ENCODE measurements at regions not wholly inside any gene's neighbourhood (a gene's known extent, or its start where the extent isn't known, plus 50 kb on each side); places are given as distances from the start of the nearest gene placed in this dataset.

DNA sequence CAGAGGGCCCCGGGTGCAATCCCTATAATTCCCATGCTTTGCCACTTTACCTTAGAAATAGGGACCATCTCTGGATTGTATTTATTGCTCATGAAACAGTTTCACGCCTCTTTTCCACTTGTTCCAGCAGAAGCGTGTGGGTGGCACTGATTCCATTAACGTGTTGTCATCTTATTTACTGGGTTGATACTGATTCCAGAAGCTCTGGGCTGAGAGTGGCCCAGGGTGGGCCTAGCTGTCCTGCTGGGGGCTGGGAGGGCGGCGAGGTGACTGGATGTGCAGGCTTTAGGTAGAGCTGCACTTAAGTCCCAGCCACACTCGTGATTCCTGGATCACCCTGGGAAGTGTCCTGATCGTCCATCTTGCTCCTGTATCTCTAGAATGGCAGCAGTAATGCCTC, 155.0 kb downstream of the TEX29 start:
- H3K36me3 ChIP-seq (ENCODE audit: low read depth), result no peaks in the 10 kb centered on the region
- TF ChIP-seq, protein P1, sequence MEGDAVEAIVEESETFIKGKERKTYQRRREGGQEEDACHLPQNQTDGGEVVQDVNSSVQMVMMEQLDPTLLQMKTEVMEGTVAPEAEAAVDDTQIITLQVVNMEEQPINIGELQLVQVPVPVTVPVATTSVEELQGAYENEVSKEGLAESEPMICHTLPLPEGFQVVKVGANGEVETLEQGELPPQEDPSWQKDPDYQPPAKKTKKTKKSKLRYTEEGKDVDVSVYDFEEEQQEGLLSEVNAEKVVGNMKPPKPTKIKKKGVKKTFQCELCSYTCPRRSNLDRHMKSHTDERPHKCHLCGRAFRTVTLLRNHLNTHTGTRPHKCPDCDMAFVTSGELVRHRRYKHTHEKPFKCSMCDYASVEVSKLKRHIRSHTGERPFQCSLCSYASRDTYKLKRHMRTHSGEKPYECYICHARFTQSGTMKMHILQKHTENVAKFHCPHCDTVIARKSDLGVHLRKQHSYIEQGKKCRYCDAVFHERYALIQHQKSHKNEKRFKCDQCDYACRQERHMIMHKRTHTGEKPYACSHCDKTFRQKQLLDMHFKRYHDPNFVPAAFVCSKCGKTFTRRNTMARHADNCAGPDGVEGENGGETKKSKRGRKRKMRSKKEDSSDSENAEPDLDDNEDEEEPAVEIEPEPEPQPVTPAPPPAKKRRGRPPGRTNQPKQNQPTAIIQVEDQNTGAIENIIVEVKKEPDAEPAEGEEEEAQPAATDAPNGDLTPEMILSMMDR (IDR thresholded peaks at IDR 0.05), result no peak
- no peaks in the 10 kb centered on the region for H3K9me3 ChIP-seq
- H3K4me3 ChIP-seq, result no peak overlapping the region
- intact Hi-C loops (cut with DNase I, micrococcal nuclease), result loop anchor here (10.0 kb wide), 2 partner anchors 969 to 1129 kb away; no protein-coding TSS in a partner anchor
- DNase-seq (no peak), ATAC-seq (no peak)
- H3K4me1 ChIP-seq (ENCODE audit: low read depth), result no peaks in the 10 kb centered on the region

DNA sequence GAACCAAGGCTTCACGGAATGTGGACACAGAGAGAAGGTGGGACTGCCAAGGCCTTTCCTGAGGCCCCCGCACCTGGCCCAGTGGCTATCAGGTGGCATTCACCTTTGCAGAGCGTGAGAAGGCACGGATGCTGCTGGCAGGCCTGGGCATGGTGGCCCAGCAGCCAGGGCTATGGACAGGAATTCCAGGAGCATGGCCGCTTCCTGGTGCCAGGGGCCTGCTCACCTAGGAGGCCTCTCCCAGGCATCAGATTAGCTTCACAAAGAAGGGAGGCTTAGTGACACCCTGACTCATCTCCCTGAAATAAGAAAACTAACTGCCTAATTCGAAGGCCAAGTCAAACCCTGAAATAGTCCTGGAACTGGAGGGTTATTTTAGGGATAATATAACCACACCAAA, 155.8 kb downstream of the TEX29 start:
- ATAC-seq (no peak), DNase-seq (no peak)
- Histone ChIP-seq H3K36me3 (ENCODE audit: low read depth) (no peaks in the 10 kb centered on the region), H3K9me3 (no peaks in the 10 kb centered on the region), H3K4me3 (no peak overlapping the region), H3K4me1 (ENCODE audit: low read depth) (no peaks in the 10 kb centered on the region)
- TF ChIP-seq, protein P1 (IDR thresholded peaks at IDR 0.05), result no peak
- intact Hi-C loops (cut with DNase I, micrococcal nuclease), result loop anchor here (10.0 kb wide), 2 partner anchors 969 to 1129 kb away; no protein-coding TSS in a partner anchor

DNA sequence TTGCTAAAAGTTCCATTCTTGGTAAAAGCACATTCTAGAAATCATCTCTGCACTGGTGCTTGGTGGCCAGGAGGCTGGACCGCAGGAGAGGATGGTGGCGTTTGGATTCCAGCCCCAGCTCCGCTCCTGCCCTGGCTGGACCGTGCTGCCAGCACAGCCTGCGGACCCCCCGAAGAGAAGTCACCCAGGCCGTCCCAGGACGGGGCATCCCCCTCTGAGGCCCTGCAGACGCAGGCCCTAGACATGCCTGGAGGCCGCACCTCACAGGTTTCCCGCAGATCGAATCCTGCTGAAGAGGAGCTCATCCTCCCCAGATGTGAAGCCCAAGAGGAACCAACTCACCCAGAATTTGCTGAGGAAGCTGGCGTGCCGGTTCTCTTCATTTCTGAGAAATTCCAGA, 159.0 kb downstream of the TEX29 start:
- intact Hi-C loops (cut with DNase I, micrococcal nuclease), result loop anchor here (10.0 kb wide), 2 partner anchors 965 to 1125 kb away; no protein-coding TSS in a partner anchor
- ATAC-seq (no peak), DNase-seq (no peak)
- Histone ChIP-seq H3K4me1 (ENCODE audit: low read depth) (no peaks in the 10 kb centered on the region), H3K36me3 (ENCODE audit: low read depth) (no peaks in the 10 kb centered on the region), H3K9me3 (no peaks in the 10 kb centered on the region), H3K4me3 (no peak overlapping the region)
- TF ChIP-seq, protein P1 (IDR thresholded peaks at IDR 0.05), result no peak

DNA sequence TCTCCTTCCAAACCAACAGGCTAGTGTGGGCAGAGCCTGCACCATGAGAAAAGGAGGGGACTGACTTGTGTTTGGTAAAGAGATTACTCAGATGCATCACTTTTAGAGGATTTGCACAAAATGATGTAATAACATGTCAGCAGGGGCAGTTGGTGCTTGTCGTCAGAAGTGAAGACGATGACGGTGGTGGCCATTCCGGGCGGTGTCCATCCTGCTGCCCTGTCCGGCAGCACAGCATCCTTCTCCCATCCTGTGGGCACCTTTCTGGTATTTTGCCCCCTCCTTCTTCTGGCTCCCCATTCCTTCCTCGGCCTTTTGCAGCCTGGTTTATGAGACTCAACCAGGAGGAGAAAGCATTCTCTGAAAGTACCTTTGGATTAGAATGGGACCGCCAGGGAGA, 160.1 kb downstream of the TEX29 start:
- no peaks in the 10 kb centered on the region for H3K9me3 ChIP-seq
- TF ChIP-seq, protein P1 (IDR thresholded peaks at IDR 0.05), result no peak
- intact Hi-C loops (cut with DNase I, micrococcal nuclease), result no loop called here
- no peaks in the 10 kb centered on the region for H3K4me1 ChIP-seq (ENCODE audit: low read depth)
- H3K4me3 ChIP-seq, result no peak overlapping the region
- ATAC-seq, result no peak
- H3K36me3 ChIP-seq (ENCODE audit: low read depth), result no peaks in the 10 kb centered on the region
- DNase-seq, result no peak

DNA sequence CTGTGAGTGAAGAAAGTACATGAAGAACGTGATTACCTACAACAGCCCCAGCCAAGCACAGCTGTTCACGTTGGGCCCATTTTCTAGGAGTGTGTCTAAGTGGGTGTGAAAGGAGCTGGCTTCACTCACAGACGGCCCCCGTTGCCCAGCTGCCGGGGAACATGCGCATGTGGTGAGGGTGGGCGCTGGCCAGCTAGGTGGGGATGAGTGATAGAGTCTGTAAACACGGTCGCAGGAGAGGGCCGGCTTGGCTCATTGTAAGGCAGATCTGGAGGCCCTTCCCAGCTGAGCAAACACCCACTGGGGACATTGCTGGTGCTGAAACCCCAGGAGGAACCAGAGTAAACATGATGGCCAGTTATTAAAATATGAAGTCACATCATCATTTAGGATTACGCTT, 160.5 kb downstream of the TEX29 start:
- Histone ChIP-seq H3K36me3 (ENCODE audit: low read depth) (no peaks in the 10 kb centered on the region), H3K9me3 (no peaks in the 10 kb centered on the region), H3K4me1 (ENCODE audit: low read depth) (no peaks in the 10 kb centered on the region), H3K4me3 (no peak overlapping the region)
- ATAC-seq (no peak), DNase-seq (no peak)
- intact Hi-C loops (cut with DNase I, micrococcal nuclease), result no loop called here
- TF ChIP-seq, protein P1 (IDR thresholded peaks at IDR 0.05), result no peak

DNA sequence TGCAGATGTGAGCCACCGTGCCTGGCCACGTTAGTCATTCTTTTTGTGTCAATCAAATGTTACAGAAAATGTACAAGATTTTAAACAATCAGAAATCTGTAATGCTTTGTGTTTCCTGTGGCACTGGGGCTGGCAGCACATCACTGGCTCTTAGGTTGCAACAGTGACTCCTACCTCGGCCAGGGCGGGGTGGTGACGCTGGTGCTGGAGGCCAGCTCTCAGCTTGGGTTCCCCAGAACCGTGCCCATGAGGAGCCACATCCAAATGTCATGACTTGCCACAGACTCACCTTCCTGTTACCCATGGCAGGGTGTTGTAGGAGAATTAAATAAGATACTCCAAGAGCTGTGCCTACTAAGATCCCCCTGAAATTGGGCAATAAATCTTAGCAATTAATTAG, 161.7 kb downstream of the TEX29 start:
- ATAC-seq, result no peak
- intact Hi-C loops (cut with DNase I, micrococcal nuclease), result no loop called here
- Histone ChIP-seq H3K4me1 (ENCODE audit: low read depth) (no peaks in the 10 kb centered on the region), H3K4me3 (no peak overlapping the region), H3K9me3 (peaks cover 8% of the 10 kb centered on the region), H3K36me3 (ENCODE audit: low read depth) (no peaks in the 10 kb centered on the region)
- no peak for DNase-seq
- TF ChIP-seq, protein P1 (IDR thresholded peaks at IDR 0.05), result no peak

Measured in mucosa of descending colon (tissue), 3 donors.